Cardiac fibroblast (primary cell): ENCODE measurements at regions not wholly inside any gene's neighbourhood (a gene's known extent, or its start where the extent isn't known, plus 50 kb on each side); places are given as distances from the start of the nearest gene placed in this dataset.

Source experiments
- DNase-seq, 2 donors: peaks; one replicate each; pipeline versions ENCODE4 v3.0.0 to v3.0.0-alpha.2; 2010; ENCODE audit warnings: low read depth in 2 of 2
- H3K4me3 ChIP-seq, 2 donors: replicated peaks in 1 of 2; 1 replicate in 1 of 2; 2 replicates in 1 of 2; pipeline ENCODE4 v1.5.1; 2011; ENCODE audit warnings: low read depth in 2 of 2, low read length in 2 of 2, mild to moderate bottlenecking in 2 of 2, moderate library complexity in 1 of 2
- TF ChIP-seq, protein P1 (sequence below): IDR thresholded peaks from one replicate; pipeline ENCODE4 v1.5.1; 2011; ENCODE audit warnings: low read depth, mild to moderate bottlenecking, low read length, inconsistent platforms

DNA sequence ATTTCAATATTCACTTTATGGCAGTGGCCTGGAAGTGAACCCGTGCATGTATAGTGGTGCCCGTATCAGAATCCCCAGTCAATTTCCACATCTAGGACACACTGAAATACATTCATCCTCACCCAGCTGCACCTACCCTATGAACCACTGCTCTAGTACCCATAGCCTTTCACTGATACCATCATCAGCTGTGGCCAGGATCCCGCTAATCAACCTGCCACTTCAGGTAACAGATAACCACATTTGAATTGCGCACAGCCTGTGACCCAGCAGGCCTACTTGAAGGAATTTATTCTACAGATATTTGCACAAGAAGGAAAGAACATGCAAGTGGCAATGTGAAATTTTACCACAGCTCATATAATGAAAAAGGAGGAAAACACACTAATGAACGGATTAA lies 161.0 kb upstream of the CCDC54 start:
- TF ChIP-seq, protein P1, sequence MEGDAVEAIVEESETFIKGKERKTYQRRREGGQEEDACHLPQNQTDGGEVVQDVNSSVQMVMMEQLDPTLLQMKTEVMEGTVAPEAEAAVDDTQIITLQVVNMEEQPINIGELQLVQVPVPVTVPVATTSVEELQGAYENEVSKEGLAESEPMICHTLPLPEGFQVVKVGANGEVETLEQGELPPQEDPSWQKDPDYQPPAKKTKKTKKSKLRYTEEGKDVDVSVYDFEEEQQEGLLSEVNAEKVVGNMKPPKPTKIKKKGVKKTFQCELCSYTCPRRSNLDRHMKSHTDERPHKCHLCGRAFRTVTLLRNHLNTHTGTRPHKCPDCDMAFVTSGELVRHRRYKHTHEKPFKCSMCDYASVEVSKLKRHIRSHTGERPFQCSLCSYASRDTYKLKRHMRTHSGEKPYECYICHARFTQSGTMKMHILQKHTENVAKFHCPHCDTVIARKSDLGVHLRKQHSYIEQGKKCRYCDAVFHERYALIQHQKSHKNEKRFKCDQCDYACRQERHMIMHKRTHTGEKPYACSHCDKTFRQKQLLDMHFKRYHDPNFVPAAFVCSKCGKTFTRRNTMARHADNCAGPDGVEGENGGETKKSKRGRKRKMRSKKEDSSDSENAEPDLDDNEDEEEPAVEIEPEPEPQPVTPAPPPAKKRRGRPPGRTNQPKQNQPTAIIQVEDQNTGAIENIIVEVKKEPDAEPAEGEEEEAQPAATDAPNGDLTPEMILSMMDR = no peak
- no peak overlapping the region for H3K4me3 ChIP-seq
- DNase-seq = no peak

DNA sequence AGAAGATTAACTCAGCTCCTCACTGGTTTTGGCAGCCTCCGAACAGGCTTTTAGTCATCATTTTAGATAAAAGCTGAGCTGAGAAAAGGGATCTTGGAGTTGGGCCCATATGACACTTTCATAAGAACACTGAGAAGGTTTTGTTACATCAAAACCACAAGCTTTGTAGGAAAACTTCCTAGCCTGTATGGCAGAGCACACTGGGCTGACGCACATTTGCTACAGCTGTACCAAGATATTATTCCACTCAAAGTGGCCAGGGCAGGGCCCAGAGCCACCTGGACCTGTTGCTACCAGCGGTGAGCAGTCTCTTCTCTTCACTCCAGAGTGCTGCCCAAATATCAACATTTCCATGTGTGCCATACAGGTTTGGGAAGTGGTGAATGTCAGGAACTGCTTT lies 160.5 kb upstream of the CCDC54 start:
- TF ChIP-seq, protein P1 = no peak
- DNase-seq = peak; percentile 98 to 99
- H3K4me3 ChIP-seq = peak overlapping the region in 1 of 2 donors; percentile 15

DNA sequence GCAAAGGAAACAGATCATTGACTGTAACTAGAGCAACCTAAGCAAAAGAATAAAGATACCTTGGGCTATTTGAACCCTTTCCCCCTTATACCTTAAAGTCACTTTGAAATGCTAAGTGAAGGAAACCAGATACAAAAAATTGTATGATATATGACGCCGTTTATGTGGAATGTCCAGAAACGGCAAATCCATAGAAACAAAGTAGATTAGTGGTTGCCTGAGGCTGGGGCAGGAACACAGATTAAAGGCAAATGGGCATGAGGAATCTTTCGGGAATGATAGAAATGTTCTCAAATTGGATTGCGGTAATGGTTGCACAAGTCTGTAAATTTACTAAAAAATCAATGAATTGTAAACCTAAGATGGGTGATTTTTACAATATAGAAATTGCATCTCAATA lies 160.1 kb upstream of the CCDC54 start:
- DNase-seq = peak; percentile 96 to 98
- H3K4me3 ChIP-seq = peak overlapping the region in 1 of 2 donors; percentile 15
- TF ChIP-seq, protein P1 = no peak

DNA sequence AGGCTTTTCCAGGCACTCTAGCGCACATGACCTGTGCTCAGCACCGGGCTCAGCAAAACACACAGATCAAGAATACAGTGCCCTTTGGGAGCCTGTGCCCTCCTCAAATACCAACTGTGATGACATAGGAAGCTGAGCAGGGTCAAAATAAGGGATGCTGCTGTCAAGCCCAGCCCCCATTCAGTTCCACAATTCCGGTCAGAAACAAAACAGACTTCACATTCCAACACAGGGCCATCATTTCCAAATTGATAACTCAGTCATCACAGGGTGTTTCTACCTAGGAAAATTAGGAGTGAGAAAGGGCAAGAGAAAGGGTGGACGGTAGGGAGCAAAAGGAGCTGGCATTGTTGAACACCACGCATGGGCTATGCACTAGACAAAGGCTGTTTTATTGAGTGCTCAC lies 158.4 kb upstream of the CCDC54 start:
- H3K4me3 ChIP-seq = no peak overlapping the region
- TF ChIP-seq, protein P1 = no peak
- peak; percentile 53 to 63 for DNase-seq

DNA sequence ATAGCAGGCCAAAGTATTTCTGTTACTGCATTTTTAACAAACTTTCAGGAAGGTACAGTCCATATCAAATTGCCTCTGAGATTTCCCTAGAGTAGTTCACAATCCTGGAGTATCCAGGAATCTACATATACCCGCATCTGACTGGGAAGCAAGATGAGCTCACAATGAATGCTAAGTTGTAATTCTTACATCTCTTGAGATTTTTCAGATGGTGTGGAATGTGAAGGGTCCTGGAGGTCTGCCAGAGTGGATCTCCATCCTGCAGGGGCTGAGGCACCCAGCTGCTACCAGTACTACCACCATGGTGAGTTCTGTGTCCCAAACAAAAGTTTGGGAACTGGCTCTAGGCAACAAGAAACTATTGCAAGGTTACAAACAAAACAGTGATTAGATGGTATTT lies 156.7 kb upstream of the CCDC54 start:
- H3K4me3 ChIP-seq = no peak overlapping the region
- TF ChIP-seq, protein P1 = no peak
- DNase-seq = peak; percentile 34 to 65

DNA sequence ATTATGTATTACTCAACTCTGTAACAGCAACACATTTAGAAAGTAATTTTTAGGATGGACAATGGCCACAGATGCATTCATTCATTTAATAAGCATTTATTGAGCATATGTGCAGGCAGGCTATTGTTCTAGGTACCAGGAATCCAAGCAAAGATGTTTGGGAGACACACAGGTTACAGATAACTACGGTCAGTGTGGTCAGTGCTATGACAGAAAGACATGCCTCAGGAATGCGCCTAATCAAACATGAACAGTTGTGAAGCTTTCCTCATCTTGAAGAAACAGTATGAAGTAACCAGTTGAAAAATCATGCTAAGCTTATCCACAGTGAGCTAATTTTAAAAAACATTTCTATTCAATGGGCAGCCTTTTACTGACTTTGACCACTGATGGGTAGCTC lies 155.4 kb upstream of the CCDC54 start:
- TF ChIP-seq, protein P1 = no peak
- H3K4me3 ChIP-seq = no peak overlapping the region
- DNase-seq = peak; percentile 58 to 83

DNA sequence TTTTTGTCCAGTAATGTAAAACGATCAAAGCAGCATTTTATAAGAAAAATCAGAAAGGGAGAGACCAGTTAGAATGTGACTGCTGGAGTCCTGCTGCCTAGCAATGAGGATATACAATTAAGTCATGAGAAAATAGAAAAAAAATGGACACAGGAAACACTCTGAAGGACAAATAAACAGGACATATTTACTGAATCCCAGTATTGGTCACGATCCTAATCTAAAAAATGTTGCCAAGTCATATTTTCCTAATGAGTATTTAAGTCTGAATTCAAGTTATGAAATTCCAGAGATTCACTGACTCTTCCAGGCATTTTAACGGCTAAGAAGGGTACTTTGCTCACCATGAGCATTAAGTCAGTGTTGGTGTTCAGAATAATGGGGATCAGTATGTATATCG lies 154.3 kb upstream of the CCDC54 start:
- no peak overlapping the region for H3K4me3 ChIP-seq
- TF ChIP-seq, protein P1 = no peak
- peak; percentile 83 to 92 for DNase-seq
